DND-41 (cell line): ENCODE measurements at regions not wholly inside any gene's neighbourhood (a gene's known extent, or its start where the extent isn't known, plus 50 kb on each side); places are given as distances from the start of the nearest gene placed in this dataset.

Experiments
- ATAC-seq: fragments of 200-7000 bp; cut with Tn5 transposase; 3 replicates; pipeline ENCODE4 v1.9.1; 2021; ENCODE audit warnings: low read depth; ENCODE audit not compliant: insufficient read depth
- DNase-seq: peaks from one replicate; pipeline ENCODE4 v3.0.0-alpha.2; 2020
- H2AFZ ChIP-seq: 2 replicates; pipeline ENCODE4 v1.6.0; 2012; ENCODE audit warnings: low read depth, low read length
- H3K27ac ChIP-seq: 2 replicates; pipeline ENCODE4 v1.5.1; 2012; ENCODE audit warnings: low read length, inconsistent platforms
- H3K27me3 ChIP-seq: fragments of 200-600 bp; sonication (generic); 2 replicates; pipeline ENCODE4 v1.6.0; 2012; ENCODE audit warnings: low read length, mild to moderate bottlenecking, inconsistent platforms; ENCODE audit not compliant: insufficient read depth, poor library complexity
- H3K36me3 ChIP-seq: 2 replicates; pipeline ENCODE4 v1.5.1; 2012; ENCODE audit warnings: low read length, inconsistent platforms; ENCODE audit not compliant: insufficient read depth
- H3K4me1 ChIP-seq: 2 replicates; pipeline ENCODE4 v1.5.1; 2012; ENCODE audit warnings: mild to moderate bottlenecking, low read length; ENCODE audit not compliant: insufficient read depth
- H3K4me2 ChIP-seq: 2 replicates; pipeline ENCODE4 v1.6.0; 2012; ENCODE audit warnings: mild to moderate bottlenecking, moderate library complexity, low read length, inconsistent platforms; ENCODE audit not compliant: insufficient read depth
- H3K4me3 ChIP-seq, 2 experiments: fragments of 200-600 bp in 1 of 2; shearing (Covaris generic) in 1 of 2; 2 replicates each; pipeline ENCODE4 v1.5.1; 2012 to 2016; ENCODE audit warnings: inconsistent platforms in 2 of 2, low read length in 2 of 2, mild to moderate bottlenecking in 2 of 2, low read depth in 1 of 2, moderate library complexity in 1 of 2
- H3K79me2 ChIP-seq: 2 replicates; pipeline ENCODE4 v1.6.0; 2012; ENCODE audit warnings: low read length, inconsistent platforms; ENCODE audit not compliant: insufficient read depth
- H3K9ac ChIP-seq: 2 replicates; pipeline ENCODE4 v1.6.0; 2012; ENCODE audit warnings: low read depth, mild to moderate bottlenecking, inconsistent platforms, low read length, moderate library complexity
- H3K9me3 ChIP-seq: 2 replicates; pipeline ENCODE4 v1.5.1; 2012; ENCODE audit warnings: low read length, moderate library complexity, mild to moderate bottlenecking, inconsistent platforms; ENCODE audit not compliant: insufficient read depth, severe bottlenecking
- H4K20me1 ChIP-seq: 2 replicates; pipeline ENCODE4 v1.6.0; 2012; ENCODE audit warnings: low read length; ENCODE audit not compliant: insufficient read depth
- CTCF ChIP-seq: IDR thresholded peaks from 2 replicates; pipeline ENCODE4 v1.5.1; 2012; ENCODE audit warnings: borderline replicate concordance, low read length, moderate library complexity, mild to moderate bottlenecking; ENCODE audit not compliant: poor library complexity, severe bottlenecking; ENCODE audit errors: extremely low read depth
- EZH2 ChIP-seq: IDR thresholded peaks from 3 replicates; pipeline ENCODE4 v1.6.1; 2012; ENCODE audit warnings: borderline replicate concordance, low read depth, mild to moderate bottlenecking, moderate library complexity, low read length, inconsistent platforms; ENCODE audit not compliant: severe bottlenecking

- Histone ChIP-seq H3K27me3 (no peaks in the 10 kb centered on the region), H3K36me3 (no peaks in the 10 kb centered on the region), H4K20me1 (no peaks in the 10 kb centered on the region), H3K79me2 (no peaks in the 10 kb centered on the region), H3K4me3 (no peak overlapping the region), H3K4me2 (no peak overlapping the region), H3K9me3 (no peaks in the 10 kb centered on the region), H3K4me1 (no peaks in the 10 kb centered on the region), H3K9ac (no peak overlapping the region), H2AFZ (no peak overlapping the region), H3K27ac (no peak overlapping the region)
- TF ChIP-seq CTCF (no peak), EZH2 (no peak)
- DNase-seq (no peak), ATAC-seq (no peak)
Measured at GRCh38 chr18:43682196-43682595, 404.9 kb upstream of the SYT4 start.

- Histone ChIP-seq H3K27me3 (no peaks in the 10 kb centered on the region), H4K20me1 (no peaks in the 10 kb centered on the region), H3K27ac (no peak overlapping the region), H3K4me2 (no peak overlapping the region), H3K36me3 (no peaks in the 10 kb centered on the region), H2AFZ (no peak overlapping the region), H3K4me3 (no peak overlapping the region), H3K9ac (no peak overlapping the region), H3K9me3 (peaks cover 3% of the 10 kb centered on the region), H3K79me2 (no peaks in the 10 kb centered on the region), H3K4me1 (peaks cover 18% of the 10 kb centered on the region)
- DNase-seq (no peak), ATAC-seq (no peak)
- TF ChIP-seq EZH2 (no peak), CTCF (no peak)
Measured at GRCh38 chr18:43686709-43687108, 409.4 kb upstream of the SYT4 start.

- Histone ChIP-seq H3K4me2 (no peak overlapping the region), H3K27ac (no peak overlapping the region), H3K9me3 (peaks cover 3% of the 10 kb centered on the region), H3K4me3 (no peak overlapping the region), H3K79me2 (no peaks in the 10 kb centered on the region), H4K20me1 (no peaks in the 10 kb centered on the region), H3K27me3 (no peaks in the 10 kb centered on the region), H2AFZ (no peak overlapping the region), H3K4me1 (peaks cover 25% of the 10 kb centered on the region), H3K36me3 (no peaks in the 10 kb centered on the region), H3K9ac (no peak overlapping the region)
- DNase-seq: no peak
- TF ChIP-seq CTCF (no peak), EZH2 (no peak)
- ATAC-seq: no peak
Measured at GRCh38 chr18:43692099-43692690, 414.9 kb upstream of the SYT4 start.
